SK-N-SH (cell line): ENCODE measurements at regions not wholly inside any gene's neighbourhood (a gene's known extent, or its start where the extent isn't known, plus 50 kb on each side); places are given as distances from the start of the nearest gene placed in this dataset.

Experiments used
- CTCF ChIP-seq: fragments of 200-600 bp; sonication (generic); IDR thresholded peaks from 2 replicates; pipeline ENCODE4 v1.6.1; 2017; ENCODE audit warnings: antibody characterized with exemption, mild to moderate bottlenecking, moderate library complexity
- ELF1 ChIP-seq: IDR thresholded peaks from 2 replicates; pipeline ENCODE4 v1.4.0; 2012
- EP300 ChIP-seq, 2 experiments: IDR thresholded peaks; 2 replicates each; pipeline versions ENCODE4 v1.4.0 to v1.6.1; 2012; ENCODE audit warnings: borderline replicate concordance in 1 of 2, low read depth in 1 of 2, low read length in 1 of 2
- FOXM1 ChIP-seq: IDR thresholded peaks from 2 replicates; pipeline ENCODE4 v1.4.0; 2012; ENCODE audit warnings: low read depth, mild to moderate bottlenecking
- GABPA ChIP-seq: IDR thresholded peaks from 2 replicates; pipeline ENCODE4 v1.4.0; 2012; ENCODE audit warnings: low read depth, mild to moderate bottlenecking
- MAX ChIP-seq: IDR thresholded peaks from 2 replicates; pipeline ENCODE4 v1.4.0; 2012; ENCODE audit warnings: low read depth
- NFIC ChIP-seq: IDR thresholded peaks from 2 replicates; pipeline ENCODE4 v1.4.0; 2012; ENCODE audit warnings: borderline replicate concordance
- RFX5 ChIP-seq: IDR thresholded peaks from 2 replicates; pipeline ENCODE4 v1.6.1; 2012; ENCODE audit warnings: mild to moderate bottlenecking, improper control_type of control experiment, low read length
- SIN3A ChIP-seq: IDR thresholded peaks from 2 replicates; pipeline ENCODE4 v1.6.1; 2012; ENCODE audit warnings: low read depth, mild to moderate bottlenecking, low read length, moderate library complexity, borderline replicate concordance

GRCh38 chr10:7008645-7009044 is 402.2 kb downstream of the SFMBT2 start:
- TF ChIP-seq CTCF (no peak), MAX (no peak), RFX5 (no peak), SIN3A (no peak), GABPA (no peak), EP300 (IDR thresholded peaks at IDR 0.05; ENCODE audit: borderline replicate concordance in 1 of 2, low read depth in 1 of 2, low read length in 1 of 2) (no peak), NFIC (no peak), ELF1 (no peak), FOXM1 (no peak)
